DMS114 treated with DMSO at 0.1 percent for 48 hours (cell line): ENCODE measurements at regions not wholly inside any gene's neighbourhood (a gene's known extent, or its start where the extent isn't known, plus 50 kb on each side); places are given as distances from the start of the nearest gene placed in this dataset.
A peak's percentile ranks its signal among the peaks of the same experiment; 100 is the strongest.

ENCODE experiments used
- DNase-seq: peaks from one replicate; lab custom pipeline; 2025; ENCODE audit not compliant: unreplicated experiment; lab: John Stamatoyannopoulos, UW

- DNase-seq: no peak
These were observed 130.7 kb downstream of the C16orf95 start for GRCh38 chr16:87186446-87186845.

DNA sequence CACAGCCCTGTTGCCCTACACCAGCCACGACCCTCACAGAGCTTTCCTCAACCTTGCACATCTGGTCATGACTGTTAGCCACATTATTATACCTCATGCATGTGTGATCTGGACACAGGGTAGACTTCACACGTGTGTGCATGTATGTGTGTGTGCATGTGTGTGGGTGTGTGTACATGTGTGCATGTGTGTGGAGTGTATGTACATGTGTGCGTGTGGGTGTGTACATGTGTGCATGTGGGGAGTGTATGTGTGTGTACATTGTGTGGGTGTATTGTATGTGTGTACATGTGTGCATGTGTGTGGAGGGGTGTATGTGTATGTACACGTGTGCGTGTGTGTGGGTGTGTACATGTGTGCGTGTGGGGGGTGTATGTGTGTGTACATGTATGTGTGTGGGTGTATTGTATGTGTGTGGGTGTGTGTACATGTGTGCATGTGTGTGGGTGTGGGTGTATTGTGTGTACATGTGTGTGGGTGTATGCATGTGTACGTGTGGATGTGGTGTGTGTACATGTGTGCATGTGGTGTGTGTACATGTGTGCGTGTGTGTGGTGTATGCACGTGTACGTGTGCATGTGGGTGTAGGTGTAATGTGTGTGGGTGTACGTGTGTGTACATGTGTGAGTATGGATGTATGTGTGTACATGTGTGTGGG lies 130.2 kb downstream of the C16orf95 start:
- no peak for DNase-seq

DNA sequence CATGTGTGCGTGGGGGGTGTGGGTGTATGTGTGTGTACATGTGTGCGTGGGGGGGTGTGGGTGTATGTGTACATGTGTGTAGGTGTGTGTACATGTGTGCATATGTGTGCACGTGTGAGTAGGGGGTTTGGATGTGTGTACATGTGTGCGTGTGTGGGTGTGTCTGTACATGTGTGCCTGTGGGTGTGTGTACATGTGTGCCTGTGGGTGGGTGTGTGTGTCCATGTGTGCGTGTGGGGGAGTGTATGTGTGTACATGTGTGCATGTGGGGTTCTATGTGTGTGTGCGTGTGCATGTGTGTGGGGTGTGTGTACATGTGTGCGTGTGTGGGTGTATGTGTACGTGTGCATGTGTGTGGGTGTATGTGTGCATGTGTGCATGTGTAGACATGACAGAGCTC lies 129.1 kb downstream of the C16orf95 start:
- DNase-seq: no peak

DNA sequence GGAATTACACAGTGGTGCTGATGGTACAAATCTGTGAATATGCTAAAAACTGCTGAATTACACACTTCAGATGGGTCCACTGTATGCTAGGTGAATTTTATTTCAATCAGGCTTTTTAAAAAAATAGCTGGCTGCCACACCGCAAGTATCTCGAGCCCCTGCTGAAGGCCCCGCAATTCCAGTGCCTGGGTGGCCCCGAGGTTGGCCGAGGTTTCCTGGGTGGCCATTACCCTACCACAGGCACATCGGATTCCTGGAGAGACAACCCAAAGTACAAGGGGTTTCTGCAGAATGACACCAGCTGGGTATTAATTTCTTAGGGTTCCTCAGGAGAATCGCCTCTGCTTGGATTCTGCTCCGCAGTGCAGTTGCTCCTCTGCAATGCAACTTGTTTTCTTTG lies 127.8 kb downstream of the C16orf95 start:
- DNase-seq: no peak

- DNase-seq: no peak
These were observed 126.6 kb downstream of the C16orf95 start for GRCh38 chr16:87190288-87191230.

GRCh38 chr16:87192452-87193073 lies 124.6 kb downstream of the C16orf95 start:
- DNase-seq: no peak

DNA sequence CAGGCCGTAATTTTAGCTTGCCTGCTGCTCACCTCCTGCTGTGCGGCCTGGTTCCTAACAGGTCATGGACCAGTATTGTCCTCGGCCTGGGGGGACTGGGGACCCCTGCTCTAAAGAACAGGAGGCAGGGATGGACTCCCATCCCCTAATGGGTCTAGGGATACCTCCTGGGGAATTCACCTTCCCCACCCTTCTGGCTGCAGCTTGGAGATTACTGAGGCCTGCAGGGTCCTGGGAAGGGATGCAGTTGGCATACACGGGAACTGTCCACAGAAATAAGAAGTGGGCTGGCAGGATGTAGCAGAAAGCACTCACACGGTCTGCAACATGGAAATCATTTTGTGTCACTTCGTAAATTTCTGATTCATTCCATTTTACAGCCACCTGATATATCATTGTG lies 123.0 kb downstream of the C16orf95 start:
- no peak for DNase-seq

- DNase-seq: no peak
These were observed 122.0 kb downstream of the C16orf95 start for GRCh38 chr16:87195161-87195560.

DNA sequence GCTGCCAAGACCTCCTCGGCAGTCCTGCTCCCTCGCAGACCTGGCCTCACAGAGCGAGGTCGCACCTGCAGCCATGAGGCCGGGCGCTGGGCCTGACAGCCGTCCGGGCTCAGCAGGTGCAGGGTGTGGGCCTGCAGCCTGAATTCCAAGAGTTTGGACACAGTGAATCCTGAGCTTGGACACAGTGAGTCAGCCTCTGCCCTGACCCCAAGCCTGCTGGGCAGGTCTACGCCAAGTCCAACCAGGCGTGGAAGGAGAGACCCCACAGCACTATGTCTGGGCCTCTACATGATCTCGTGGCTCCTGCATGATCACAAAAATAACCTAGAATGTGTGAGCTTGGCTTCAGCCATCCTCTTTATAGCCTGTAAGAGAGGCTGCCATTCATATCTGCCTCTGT lies 121.0 kb downstream of the C16orf95 start:
- DNase-seq: no peak

- DNase-seq: no peak
These were observed 120.5 kb downstream of the C16orf95 start for GRCh38 chr16:87196661-87197060.

GRCh38 chr16:87198328-87198832 lies 118.8 kb downstream of the C16orf95 start:
- DNase-seq: no peak

DNA sequence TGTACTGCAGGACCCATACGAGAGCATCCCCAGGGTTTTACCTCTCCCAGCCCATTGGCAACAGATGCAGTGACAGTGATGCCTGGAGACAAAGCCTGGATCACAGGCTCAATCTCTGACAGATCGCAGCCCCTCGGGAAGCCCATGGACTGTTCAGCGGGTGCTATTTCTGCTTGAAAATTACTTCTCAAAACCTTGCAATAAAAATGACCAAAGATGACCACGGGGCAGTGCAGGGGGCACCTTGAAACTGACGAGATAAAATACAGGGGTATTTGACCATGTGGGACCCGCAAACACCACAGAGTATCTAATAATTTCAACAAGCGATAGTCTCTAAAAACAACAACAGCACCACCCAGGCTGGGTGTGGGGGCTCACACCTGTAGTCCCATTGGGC lies 118.3 kb downstream of the C16orf95 start:
- DNase-seq: no peak

DNA sequence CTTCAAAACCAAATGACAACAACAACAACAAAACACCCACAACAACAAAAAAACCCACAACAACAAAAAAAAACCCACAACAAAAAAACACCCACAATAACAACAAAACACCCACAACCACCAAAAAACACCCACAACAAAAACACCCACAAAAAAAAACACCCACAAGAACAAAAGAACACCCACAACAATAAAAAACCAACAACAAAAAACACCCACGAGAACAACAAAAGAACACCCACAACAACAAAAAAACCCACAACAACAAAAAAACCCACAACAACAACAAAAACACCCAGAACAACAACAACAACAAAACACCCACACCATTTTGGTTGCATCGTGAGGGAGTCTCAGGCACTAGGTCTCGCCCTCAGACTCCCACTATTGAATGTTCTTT lies 117.8 kb downstream of the C16orf95 start:
- DNase-seq: no peak

- no peak for DNase-seq
These were observed 117.3 kb downstream of the C16orf95 start for GRCh38 chr16:87199901-87200300.

- DNase-seq: no peak
These were observed 116.6 kb downstream of the C16orf95 start for GRCh38 chr16:87200637-87201036.

DNA sequence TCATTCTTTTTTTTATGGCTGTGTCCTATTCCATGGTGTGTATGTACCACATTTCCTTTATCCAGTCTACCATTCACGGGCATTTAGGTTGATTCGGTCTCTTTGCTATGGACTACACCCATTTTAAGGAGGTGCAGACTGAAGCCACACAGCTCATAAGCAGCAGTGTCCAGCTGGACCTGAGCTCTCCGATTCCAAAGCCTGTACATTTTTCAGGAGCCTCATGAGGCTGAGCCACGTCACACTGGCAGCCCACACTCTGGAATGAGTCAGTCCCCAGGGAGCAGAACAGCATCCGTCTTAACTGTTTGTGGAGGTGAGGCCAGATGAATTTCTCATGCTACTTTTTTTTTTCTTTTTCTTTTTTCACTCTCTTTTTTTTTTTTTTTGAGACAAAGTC lies 116.1 kb downstream of the C16orf95 start:
- DNase-seq: no peak

- DNase-seq: no peak
These were observed 115.4 kb downstream of the C16orf95 start for GRCh38 chr16:87201790-87202189.

DNA sequence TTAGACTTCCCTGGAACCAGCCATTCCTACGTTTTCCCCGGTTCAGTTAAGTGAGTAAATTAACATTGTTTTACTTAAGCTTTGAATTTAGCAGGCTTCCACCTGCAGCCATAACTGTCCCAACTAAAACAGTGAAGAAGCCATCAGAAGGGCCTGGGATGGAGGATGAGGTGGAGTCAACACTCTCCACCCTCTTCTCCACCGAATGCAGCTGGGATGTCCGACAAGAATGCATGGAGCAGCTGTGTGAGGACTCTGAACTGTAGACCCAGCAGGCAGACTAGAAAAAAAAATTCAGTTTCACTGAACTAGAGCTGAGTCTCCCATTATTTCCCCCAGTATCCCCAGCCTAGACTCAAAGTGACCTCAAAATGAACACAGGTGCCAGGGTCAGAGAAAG lies 114.8 kb downstream of the C16orf95 start:
- DNase-seq: no peak

DNA sequence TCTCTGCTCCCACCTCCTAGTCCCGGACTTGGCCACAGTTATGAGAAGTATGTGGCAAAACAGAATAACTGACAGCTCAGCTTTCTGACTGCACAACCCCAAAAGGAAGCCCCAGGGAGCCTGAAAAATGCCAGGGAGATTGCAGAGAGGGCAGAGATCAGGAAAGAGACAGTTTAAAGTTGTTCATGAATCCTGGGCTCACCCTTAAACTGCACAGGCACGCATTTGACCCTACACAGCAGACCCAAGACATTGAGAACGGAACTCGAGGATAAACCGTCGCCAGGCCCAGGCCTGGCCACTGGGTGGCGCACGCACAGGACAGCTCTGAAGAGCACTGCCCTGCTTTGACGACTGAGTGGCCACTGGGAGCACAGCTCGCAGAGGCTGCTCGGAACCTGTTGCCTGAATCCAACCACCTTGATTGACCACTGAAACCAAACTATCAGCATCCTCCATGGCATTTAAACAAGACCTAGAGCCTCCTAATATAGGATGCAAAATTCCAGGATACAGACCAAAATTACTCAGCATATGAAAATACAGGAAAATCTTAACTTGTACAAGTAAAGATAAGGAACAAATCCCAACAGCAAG lies 114.0 kb downstream of the C16orf95 start:
- DNase-seq: peak; percentile 45

GRCh38 chr16:87206646-87207451 lies 110.3 kb downstream of the C16orf95 start:
- no peak for DNase-seq
